Ishikawa (cell line): ENCODE measurements at regions not wholly inside any gene's neighbourhood (a gene's known extent, or its start where the extent isn't known, plus 50 kb on each side); places are given as distances from the start of the nearest gene placed in this dataset.

Experiments used
- CEBPB ChIP-seq: IDR thresholded peaks from 2 replicates; pipeline ENCODE4 v1.6.1; 2012
- CREB1 ChIP-seq: IDR thresholded peaks from 2 replicates; pipeline ENCODE4 v1.6.1; 2012; ENCODE audit warnings: low read depth
- EGR1 ChIP-seq: IDR thresholded peaks from 2 replicates; pipeline ENCODE4 v1.6.1; 2012
- EP300 ChIP-seq: IDR thresholded peaks from 2 replicates; pipeline ENCODE4 v1.6.1; 2012; ENCODE audit warnings: borderline replicate concordance
- FOXM1 ChIP-seq: IDR thresholded peaks from 2 replicates; pipeline ENCODE4 v1.6.1; 2012; ENCODE audit warnings: low read depth, borderline replicate concordance
- MAX ChIP-seq: IDR thresholded peaks from 2 replicates; pipeline ENCODE4 v1.6.1; 2012
- NFIC ChIP-seq: IDR thresholded peaks from 2 replicates; pipeline ENCODE4 v1.6.1; 2012
- RAD21 ChIP-seq: IDR thresholded peaks from 2 replicates; pipeline ENCODE4 v1.6.1; 2012; ENCODE audit warnings: low read depth
- REST ChIP-seq: IDR thresholded peaks from 2 replicates; pipeline ENCODE4 v1.6.1; 2012; ENCODE audit warnings: low read depth, mild to moderate bottlenecking
- TAF1 ChIP-seq: IDR thresholded peaks from 2 replicates; pipeline ENCODE4 v1.6.1; 2012; ENCODE audit warnings: low read depth, mild to moderate bottlenecking
- TCF12 ChIP-seq: IDR thresholded peaks from 2 replicates; pipeline ENCODE4 v1.6.1; 2012; ENCODE audit warnings: low read depth
- TEAD4 ChIP-seq: IDR thresholded peaks from 2 replicates; pipeline ENCODE4 v1.6.1; 2012
- YY1 ChIP-seq: IDR thresholded peaks from 2 replicates; pipeline ENCODE4 v1.6.1; 2012; ENCODE audit warnings: low read depth
- ZBTB7A ChIP-seq: IDR thresholded peaks from 2 replicates; pipeline ENCODE4 v1.6.1; 2012; ENCODE audit warnings: low read depth
- TF ChIP-seq, protein P1 (sequence below): IDR thresholded peaks from 2 replicates; pipeline ENCODE4 v1.6.1; 2012

- TF ChIP-seq EP300: no peak
- TF ChIP-seq, protein P1, sequence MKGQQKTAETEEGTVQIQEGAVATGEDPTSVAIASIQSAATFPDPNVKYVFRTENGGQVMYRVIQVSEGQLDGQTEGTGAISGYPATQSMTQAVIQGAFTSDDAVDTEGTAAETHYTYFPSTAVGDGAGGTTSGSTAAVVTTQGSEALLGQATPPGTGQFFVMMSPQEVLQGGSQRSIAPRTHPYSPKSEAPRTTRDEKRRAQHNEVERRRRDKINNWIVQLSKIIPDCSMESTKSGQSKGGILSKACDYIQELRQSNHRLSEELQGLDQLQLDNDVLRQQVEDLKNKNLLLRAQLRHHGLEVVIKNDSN: no peak
- no peak for TF ChIP-seq CEBPB
- TF ChIP-seq EGR1: no peak
- TF ChIP-seq YY1: no peak
- no peak for TF ChIP-seq MAX
- no peak for TF ChIP-seq ZBTB7A
- no peak for TF ChIP-seq TAF1
These were observed 585.0 kb upstream of the MBL2 start for GRCh38 chr10:53357587-53357986.

GRCh38 chr10:53356616-53357349, 584.2 kb upstream of the MBL2 start:
- no peak for TF ChIP-seq FOXM1

DNA sequence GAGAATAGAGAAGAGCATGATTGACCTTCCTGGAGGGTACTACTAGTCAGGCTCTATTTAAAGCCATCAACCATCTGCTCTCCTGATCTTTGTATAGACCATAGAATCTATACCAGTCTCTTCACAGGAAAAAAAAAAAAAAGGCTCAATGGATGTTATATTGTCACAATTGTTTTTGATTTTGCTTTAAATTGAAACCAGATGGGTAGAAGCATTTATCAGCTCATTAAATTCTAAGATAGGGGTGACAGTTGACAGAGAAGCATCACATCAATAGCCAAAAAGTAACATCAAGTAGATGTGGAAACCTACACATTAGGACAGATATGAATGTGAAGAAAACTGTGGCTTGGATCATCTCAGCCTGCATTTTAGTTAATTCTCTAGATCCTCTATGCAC, 558.9 kb upstream of the MBL2 start:
- TF ChIP-seq NFIC (no peak), TCF12 (no peak), MAX (no peak), YY1 (no peak), EP300 (no peak), RAD21 (no peak), ZBTB7A (no peak), CREB1 (no peak), REST (no peak), TEAD4 (no peak), FOXM1 (no peak), CEBPB (no peak)
- TF ChIP-seq, protein P1: no peak

GRCh38 chr10:53325066-53325465, 552.5 kb upstream of the MBL2 start:
- TF ChIP-seq MAX (no peak), TEAD4 (no peak), NFIC (no peak)

DNA sequence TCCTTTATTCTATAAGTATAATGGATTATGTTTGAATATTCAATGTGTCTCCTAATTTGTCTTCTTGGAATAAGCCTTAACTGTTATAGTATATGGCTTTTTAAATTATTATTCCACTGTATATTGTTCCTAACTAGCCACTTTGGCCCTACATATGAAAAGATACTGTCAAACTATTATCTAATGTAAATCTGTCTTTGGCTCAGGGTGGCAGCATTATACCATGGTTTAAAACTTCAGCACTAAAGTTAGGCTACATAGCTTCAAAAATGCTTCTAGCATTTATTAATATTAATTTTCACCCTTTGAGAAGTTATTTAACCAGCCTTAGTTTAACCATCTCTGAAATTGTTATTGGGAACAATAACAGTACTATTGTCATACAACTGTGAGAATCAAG, 543.1 kb upstream of the MBL2 start:
- TF ChIP-seq RAD21: peak; percentile 46
- no peak for TF ChIP-seq TEAD4

- TF ChIP-seq EP300 (no peak), NFIC (peak; percentile 84), TEAD4 (peak; percentile 61), TCF12 (no peak)
These were observed 542.3 kb upstream of the MBL2 start for GRCh38 chr10:53314876-53315275.

DNA sequence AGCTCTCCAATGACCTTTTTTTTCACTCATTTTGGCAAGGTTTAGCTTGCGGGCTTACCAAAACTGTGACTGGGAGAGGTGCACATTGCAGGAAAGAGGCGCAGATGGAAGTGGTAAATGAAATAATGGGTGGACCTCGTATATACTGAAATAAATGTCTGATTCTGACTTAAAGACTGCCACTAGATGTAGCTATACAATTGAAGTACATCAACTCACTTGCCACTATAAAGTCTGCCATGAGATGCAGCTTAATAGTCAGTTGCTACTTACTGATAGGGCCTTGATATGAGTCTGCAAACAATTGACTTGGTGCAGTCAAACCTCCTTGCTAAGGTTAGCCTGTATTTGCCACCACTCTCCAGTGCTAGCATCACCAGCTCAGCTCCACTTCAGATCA, 525.9 kb upstream of the MBL2 start:
- TF ChIP-seq REST: no peak
- TF ChIP-seq YY1: no peak
- no peak for TF ChIP-seq EGR1
- TF ChIP-seq ZBTB7A: no peak
- no peak for TF ChIP-seq RAD21
- TF ChIP-seq MAX: no peak
- no peak for TF ChIP-seq CEBPB
- no peak for TF ChIP-seq TAF1
- TF ChIP-seq EP300: no peak
- TF ChIP-seq CREB1: no peak
- TF ChIP-seq NFIC: no peak
